BE2C (cell line): ENCODE measurements at regions not wholly inside any gene's neighbourhood (a gene's known extent, or its start where the extent isn't known, plus 50 kb on each side); places are given as distances from the start of the nearest gene placed in this dataset.

Experiments
- DNase-seq: peaks from one replicate; pipeline ENCODE4 v3.0.0-alpha.2; 2020
- H3K27me3 ChIP-seq: fragments of 250-450 bp; sonication (Bioruptor Pico); 2 replicates; pipeline ENCODE4 v1.5.1; 2020; ENCODE audit warnings: mild to moderate bottlenecking
- H3K36me3 ChIP-seq: fragments of 250-450 bp; sonication (Bioruptor Pico); 2 replicates; pipeline ENCODE4 v1.5.1; 2020; ENCODE audit warnings: mild to moderate bottlenecking
- H3K4me1 ChIP-seq: fragments of 250-450 bp; sonication (Bioruptor Pico); 2 replicates; pipeline ENCODE4 v1.5.1; 2020
- H3K4me3 ChIP-seq: 2 replicates; pipeline ENCODE4 v1.5.1; 2011; ENCODE audit warnings: low read depth, low read length
- H3K9me3 ChIP-seq: fragments of 250-450 bp; sonication (Bioruptor Pico); 2 replicates; pipeline ENCODE4 v1.5.1; 2020
- TF ChIP-seq, protein P1 (sequence below): IDR thresholded peaks from 2 replicates; pipeline ENCODE4 v1.5.1; 2012; ENCODE audit warnings: mild to moderate bottlenecking, low read depth, low read length

- Histone ChIP-seq H3K9me3 (no peaks in the 10 kb centered on the region), H3K4me1 (no peaks in the 10 kb centered on the region), H3K4me3 (no peak overlapping the region), H3K36me3 (no peaks in the 10 kb centered on the region), H3K27me3 (no peaks in the 10 kb centered on the region)
- TF ChIP-seq, protein P1, sequence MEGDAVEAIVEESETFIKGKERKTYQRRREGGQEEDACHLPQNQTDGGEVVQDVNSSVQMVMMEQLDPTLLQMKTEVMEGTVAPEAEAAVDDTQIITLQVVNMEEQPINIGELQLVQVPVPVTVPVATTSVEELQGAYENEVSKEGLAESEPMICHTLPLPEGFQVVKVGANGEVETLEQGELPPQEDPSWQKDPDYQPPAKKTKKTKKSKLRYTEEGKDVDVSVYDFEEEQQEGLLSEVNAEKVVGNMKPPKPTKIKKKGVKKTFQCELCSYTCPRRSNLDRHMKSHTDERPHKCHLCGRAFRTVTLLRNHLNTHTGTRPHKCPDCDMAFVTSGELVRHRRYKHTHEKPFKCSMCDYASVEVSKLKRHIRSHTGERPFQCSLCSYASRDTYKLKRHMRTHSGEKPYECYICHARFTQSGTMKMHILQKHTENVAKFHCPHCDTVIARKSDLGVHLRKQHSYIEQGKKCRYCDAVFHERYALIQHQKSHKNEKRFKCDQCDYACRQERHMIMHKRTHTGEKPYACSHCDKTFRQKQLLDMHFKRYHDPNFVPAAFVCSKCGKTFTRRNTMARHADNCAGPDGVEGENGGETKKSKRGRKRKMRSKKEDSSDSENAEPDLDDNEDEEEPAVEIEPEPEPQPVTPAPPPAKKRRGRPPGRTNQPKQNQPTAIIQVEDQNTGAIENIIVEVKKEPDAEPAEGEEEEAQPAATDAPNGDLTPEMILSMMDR = no peak
- DNase-seq = no peak
These were observed 80.6 kb upstream of the DHX15 start for GRCh38 chr4:24664956-24665355.

DNA sequence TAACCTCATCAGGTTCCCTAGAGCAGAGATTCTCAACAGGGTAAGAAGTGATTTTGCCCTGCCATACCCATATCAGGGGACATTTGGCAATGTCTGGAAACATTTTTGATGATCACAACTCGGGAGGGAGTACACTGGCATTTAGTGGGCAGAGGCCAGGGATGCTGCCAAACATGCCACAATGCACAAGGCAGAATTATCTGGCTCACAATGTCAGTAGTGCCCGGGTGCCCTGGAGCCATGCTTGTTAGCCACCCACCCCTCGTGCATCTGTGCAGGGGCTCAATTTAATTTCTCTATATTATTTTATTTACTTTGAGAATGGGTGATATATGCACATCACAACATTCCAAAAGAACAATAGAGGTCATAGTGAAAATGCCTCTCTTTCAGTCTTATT is 82.0 kb upstream of the DHX15 start:
- Histone ChIP-seq H3K4me1 (no peaks in the 10 kb centered on the region), H3K9me3 (no peaks in the 10 kb centered on the region), H3K36me3 (no peaks in the 10 kb centered on the region), H3K4me3 (no peak overlapping the region), H3K27me3 (no peaks in the 10 kb centered on the region)
- no peak for DNase-seq
- TF ChIP-seq, protein P1 = no peak

DNA sequence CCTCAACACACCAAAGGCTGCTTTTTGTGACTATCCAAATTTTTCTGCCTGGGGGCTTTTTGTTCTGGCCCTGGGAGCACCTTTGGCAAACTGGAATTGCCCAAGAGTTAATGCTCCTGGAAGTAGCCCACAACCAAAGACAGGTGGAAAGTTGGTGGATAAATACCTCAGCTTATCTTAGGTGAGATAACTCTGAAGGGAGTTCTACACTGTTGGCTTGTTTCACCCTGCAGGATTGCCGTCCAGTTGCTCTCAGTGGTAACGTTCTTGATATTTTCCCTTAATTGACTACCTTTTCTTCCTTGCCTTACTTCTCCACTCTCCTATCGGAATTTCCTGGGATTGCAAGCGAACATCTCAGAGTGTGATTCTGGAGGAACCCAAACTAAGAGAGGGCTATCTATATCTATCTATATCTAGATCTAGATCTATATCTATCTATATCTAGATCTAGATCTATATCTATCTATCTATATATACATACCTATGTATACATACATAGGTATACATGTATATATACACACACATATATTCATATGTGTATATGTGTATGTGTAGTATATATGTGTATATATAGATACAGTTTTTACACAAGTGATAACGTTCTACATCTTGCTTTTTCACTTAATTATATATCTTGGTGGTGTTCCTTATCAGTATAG is 82.6 kb upstream of the DHX15 start:
- TF ChIP-seq, protein P1 = no peak
- Histone ChIP-seq H3K9me3 (no peaks in the 10 kb centered on the region), H3K4me1 (no peaks in the 10 kb centered on the region), H3K4me3 (no peak overlapping the region), H3K36me3 (no peaks in the 10 kb centered on the region), H3K27me3 (no peaks in the 10 kb centered on the region)
- no peak for DNase-seq

DNA sequence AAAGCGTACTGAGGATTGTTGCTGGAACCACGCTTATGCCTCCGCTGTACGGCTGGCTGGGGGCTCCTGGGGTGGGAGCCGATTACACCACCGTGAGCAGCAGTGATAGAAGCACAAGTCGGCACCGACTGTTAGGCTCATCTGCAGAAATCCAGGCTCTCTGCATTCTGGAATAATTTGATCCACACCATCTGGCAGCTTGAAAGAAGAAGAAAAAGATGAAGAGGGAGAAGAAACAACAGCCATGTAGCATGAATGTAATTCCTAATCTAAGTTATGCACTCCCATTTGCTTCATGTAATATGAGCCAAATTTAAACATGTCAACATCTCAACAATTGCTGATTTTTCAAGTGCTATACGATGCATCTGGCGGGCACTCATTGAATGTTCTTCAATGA is 84.6 kb upstream of the DHX15 start:
- Histone ChIP-seq H3K36me3 (no peaks in the 10 kb centered on the region), H3K9me3 (no peaks in the 10 kb centered on the region), H3K4me3 (no peak overlapping the region), H3K27me3 (no peaks in the 10 kb centered on the region), H3K4me1 (no peaks in the 10 kb centered on the region)
- DNase-seq = no peak
- TF ChIP-seq, protein P1 = no peak

GRCh38 chr4:24669751-24670150 is 85.4 kb upstream of the DHX15 start:
- Histone ChIP-seq H3K4me1 (no peaks in the 10 kb centered on the region), H3K4me3 (no peak overlapping the region), H3K9me3 (no peaks in the 10 kb centered on the region), H3K36me3 (no peaks in the 10 kb centered on the region), H3K27me3 (no peaks in the 10 kb centered on the region)
- no peak for DNase-seq
- TF ChIP-seq, protein P1 = no peak

DNA sequence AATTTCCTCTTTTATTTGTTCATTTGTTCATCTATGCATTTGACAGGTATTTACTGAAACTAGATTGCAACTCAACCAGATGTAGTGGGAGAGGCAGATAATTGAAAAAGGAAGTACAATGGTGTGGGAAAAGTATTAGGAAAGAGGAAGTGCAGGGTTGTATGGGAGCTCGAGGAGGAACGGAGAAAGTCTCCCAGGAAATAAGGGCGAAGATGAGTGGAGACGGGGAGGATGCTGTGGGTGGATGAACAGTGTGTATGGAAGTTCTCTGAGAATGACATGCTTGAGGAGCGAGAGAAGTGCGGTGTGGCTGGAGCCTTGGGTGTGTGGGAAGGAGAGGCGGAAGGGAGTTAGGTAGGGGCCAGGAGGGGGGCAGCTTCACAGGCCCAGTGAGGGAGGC is 87.5 kb upstream of the DHX15 start:
- H3K36me3 ChIP-seq = no peaks in the 10 kb centered on the region
- H3K4me3 ChIP-seq = no peak overlapping the region
- no peaks in the 10 kb centered on the region for H3K9me3 ChIP-seq
- TF ChIP-seq, protein P1 = no peak
- DNase-seq = no peak
- no peaks in the 10 kb centered on the region for H3K27me3 ChIP-seq
- H3K4me1 ChIP-seq = no peaks in the 10 kb centered on the region
